ENCODE measurements at regions not wholly inside any gene's neighbourhood (a gene's known extent, or its start where the extent isn't known, plus 50 kb on each side); places are given as distances from the start of the nearest gene placed in this dataset.

DNA sequence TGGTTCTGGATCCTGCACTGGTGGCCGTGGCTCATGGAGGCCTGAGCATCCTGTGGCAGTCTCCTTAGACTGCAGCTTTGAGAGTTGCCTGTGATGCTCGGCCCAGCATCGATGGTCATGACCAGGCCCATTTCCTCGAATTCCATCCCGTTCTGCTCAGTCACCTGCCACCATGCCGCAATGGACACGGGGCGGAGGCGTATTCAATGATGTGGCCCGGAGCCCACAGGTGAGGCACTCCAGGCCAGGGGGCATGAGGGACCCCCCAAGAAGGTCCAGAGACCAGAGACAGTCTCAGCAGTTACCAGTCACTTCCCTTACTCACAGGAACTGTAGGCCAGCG, 53.6 kb downstream of the SHANK2 start:
- Histone ChIP-seq H2BK5ac (ENCODE audit: low read depth, low read length) (no peak overlapping the region), H2BK20ac (ENCODE audit: low read length) (no peak overlapping the region), H2AFZ (ENCODE audit: low read length) (no peak overlapping the region), H3K9me3 (ENCODE audit: insufficient read depth in 2 of 2, low read depth in 1 of 2, low read length in 1 of 2) (no peaks in the 10 kb centered on the region), H2BK120ac (replicated peaks; ENCODE audit: low read depth, low read length) (no peak overlapping the region), H3K4me1 (replicated peaks in 1 of 4; ENCODE audit: control insufficient read depth in 3 of 4, insufficient read depth in 4 of 4, low read length in 3 of 4) (no peaks in the 10 kb centered on the region; a peak in 3 of 7 replicates), H4K5ac (ENCODE audit: insufficient read length, low read depth, low read length) (no peak overlapping the region), H4K91ac (replicated peaks; ENCODE audit: insufficient read length, low read length) (no peak overlapping the region), H4K20me1 (replicated peaks in 1 of 2; ENCODE audit: control insufficient read depth in 1 of 2, insufficient read depth in 2 of 2, low read length in 2 of 2) (peaks cover 16% of the 10 kb centered on the region in 2 experiments), H3K14ac (ENCODE audit: insufficient read length) (no peak overlapping the region), H3K18ac (ENCODE audit: extremely low read depth, low read length) (no peak overlapping the region), H4K8ac (ENCODE audit: extremely low read depth, insufficient read depth, low read length) (no peak overlapping the region), H3K27me3 (replicated peaks in 1 of 4; ENCODE audit: control insufficient read depth in 3 of 4, extremely low read depth in 1 of 4, insufficient read depth in 3 of 4, low read length in 3 of 4) (no peaks in the 10 kb centered on the region), H2BK12ac (ENCODE audit: low read depth, low read length) (no peak overlapping the region), H3K4me3 (ENCODE audit: extremely low read depth in 1 of 4, insufficient read depth in 2 of 4, low read depth in 3 of 4, low read length in 4 of 4) (no peak overlapping the region), H3K4ac (replicated peaks; ENCODE audit: insufficient read length, low read depth, low read length) (no peak overlapping the region), H3K9ac (replicated peaks in 1 of 4; ENCODE audit: extremely low read depth in 1 of 4, low read depth in 3 of 4, low read length in 3 of 4) (no peak overlapping the region), H2BK15ac (ENCODE audit: low read length) (no peak overlapping the region), H2AK5ac (ENCODE audit: low read depth, low read length) (no peak overlapping the region), H3K36me3 (ENCODE audit: control insufficient read depth in 2 of 4, insufficient read depth in 4 of 4, low read length in 3 of 4) (peaks cover 0 to 2% (median 0%) of the 10 kb centered on the region in 4 experiments; a peak in 2 of 8 replicates), H3K79me1 (ENCODE audit: low read depth, low read length) (peaks cover 21% of the 10 kb centered on the region), H3K56ac (replicated peaks; ENCODE audit: insufficient read length, low read depth, low read length) (no peak overlapping the region), H3K4me2 (ENCODE audit: insufficient read depth in 1 of 2, low read depth in 2 of 2, low read length in 2 of 2) (no peak overlapping the region), H3K23ac (ENCODE audit: insufficient read length) (no peak overlapping the region), H3K79me2 (ENCODE audit: control insufficient read depth in 1 of 2, insufficient read depth in 2 of 2, low read length in 2 of 2) (peaks cover 0 to 63% of the 10 kb centered on the region in 2 experiments; a peak in 2 of 4 replicates), H3K27ac (ENCODE audit: low read depth, low read length) (no peak overlapping the region), H3K23me2 (ENCODE audit: low read depth, low read length) (no peaks in the 10 kb centered on the region)
- 96% methylated on average over 11 of the region's 11 CpGs; no CpG with 5 or more reads in 1 of the 2 experiments for WGBS, 2 experiments (ENCODE audit: extremely low coverage in 1 of 2, insufficient coverage in 1 of 2, insufficient read length in 1 of 2, insufficient replicate concordance in 2 of 2, low coverage in 1 of 2, low lambda C conversion rate in 2 of 2, missing lambda C conversion rate in 1 of 2)
- TF ChIP-seq BRCA1 (IDR thresholded peaks at IDR 0.05; ENCODE audit: low read depth, low read length) = no peak
- TF ChIP-seq, protein P1, sequence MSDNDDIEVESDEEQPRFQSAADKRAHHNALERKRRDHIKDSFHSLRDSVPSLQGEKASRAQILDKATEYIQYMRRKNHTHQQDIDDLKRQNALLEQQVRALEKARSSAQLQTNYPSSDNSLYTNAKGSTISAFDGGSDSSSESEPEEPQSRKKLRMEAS (IDR thresholded peaks at IDR 0.05) = no peak
- TF ChIP-seq GABPA (IDR thresholded peaks at IDR 0.05; ENCODE audit: borderline replicate concordance, insufficient read depth, low read length) = no peak
- POLR2A ChIA-PET (ENCODE audit: partially characterized antibody) = interaction anchor here (1.2 kb wide), 1 partner anchor 51 kb away, joined by 3 read pairs; no protein-coding TSS in a partner anchor
- FAIRE-seq (no peak), DNase-seq (ENCODE audit: low read depth in 1 of 2, low spot score in 2 of 2) (no peak)
- CTCF ChIA-PET (ENCODE audit: partially characterized antibody) = interaction anchor here (1.2 to 1.4 kb wide), 4 partner anchors 9 to 78 kb away, joined by 3 to 4 read pairs (median 3); no protein-coding TSS in a partner anchor

All from H1 (cell line).